ENCODE measurements at regions not wholly inside any gene's neighbourhood (a gene's known extent, or its start where the extent isn't known, plus 50 kb on each side); places are given as distances from the start of the nearest gene placed in this dataset.
"Not testable (repeated sequence)": the region's sequence is repeated elsewhere in the genome, so short reads cannot be mapped to it uniquely, and the experiment has no call there.

- TF ChIP-seq CREB5 (CRISPR knock-in tag; IDR thresholded peaks at IDR 0.05; ENCODE audit: low read depth) = no peak
- TF ChIP-seq RARB (CRISPR knock-in tag; IDR thresholded peaks at IDR 0.05) = no peak
- TF ChIP-seq BACH2 (CRISPR knock-in tag; IDR thresholded peaks at IDR 0.05; ENCODE audit: borderline replicate concordance) = no peak
- no peak for TF ChIP-seq OSR1 (CRISPR knock-in tag; IDR thresholded peaks at IDR 0.05)
- TF ChIP-seq POU6F1 (CRISPR knock-in tag; IDR thresholded peaks at IDR 0.05; ENCODE audit: borderline replicate concordance, low read depth) = no peak
- TF ChIP-seq ARNTL (CRISPR knock-in tag; IDR thresholded peaks at IDR 0.05; ENCODE audit: borderline replicate concordance, low read depth) = no peak
- no peak for TF ChIP-seq ZNF8 (CRISPR knock-in tag; IDR thresholded peaks at IDR 0.05)
- no peak for TF ChIP-seq PATZ1 (CRISPR knock-in tag; IDR thresholded peaks at IDR 0.05; ENCODE audit: borderline replicate concordance)
- TF ChIP-seq CSDC2 (CRISPR knock-in tag; IDR thresholded peaks at IDR 0.05) = no peak
- no peak for ATAC-seq
Observed at GRCh38 chr7:93717217-93717900, 142.8 kb upstream of the CALCR start.

GRCh38 chr7:93715234-93715633, 140.7 kb upstream of the CALCR start:
- TF ChIP-seq TCF4 (CRISPR knock-in tag; IDR thresholded peaks at IDR 0.05; ENCODE audit: borderline replicate concordance) (no peak), ZNF8 (CRISPR knock-in tag; IDR thresholded peaks at IDR 0.05) (no peak), CSRNP3 (CRISPR knock-in tag; IDR thresholded peaks at IDR 0.05) (no peak), ESRRG (CRISPR knock-in tag; IDR thresholded peaks at IDR 0.05) (no peak), PATZ1 (CRISPR knock-in tag; IDR thresholded peaks at IDR 0.05; ENCODE audit: borderline replicate concordance) (no peak), SNAI2 (CRISPR knock-in tag; IDR thresholded peaks at IDR 0.05) (no peak), PPARA (CRISPR knock-in tag; IDR thresholded peaks at IDR 0.05; ENCODE audit: borderline replicate concordance) (no peak), CREB5 (CRISPR knock-in tag; IDR thresholded peaks at IDR 0.05; ENCODE audit: low read depth) (no peak), RARB (CRISPR knock-in tag; IDR thresholded peaks at IDR 0.05) (no peak), CSDC2 (CRISPR knock-in tag; IDR thresholded peaks at IDR 0.05) (no peak), ZNF70 (CRISPR knock-in tag; IDR thresholded peaks at IDR 0.05) (no peak), TOX (CRISPR knock-in tag; IDR thresholded peaks at IDR 0.05; ENCODE audit: borderline replicate concordance) (no peak), ZC3H10 (CRISPR knock-in tag; IDR thresholded peaks at IDR 0.05) (no peak)
- peak; percentile 91 for ATAC-seq

- no peak for ATAC-seq
- TF ChIP-seq ZC3H10 (CRISPR knock-in tag; IDR thresholded peaks at IDR 0.05) (no peak), PATZ1 (CRISPR knock-in tag; IDR thresholded peaks at IDR 0.05; ENCODE audit: borderline replicate concordance) (no peak), ESRRG (CRISPR knock-in tag; IDR thresholded peaks at IDR 0.05) (no peak), ZNF70 (CRISPR knock-in tag; IDR thresholded peaks at IDR 0.05) (no peak), RARB (CRISPR knock-in tag; IDR thresholded peaks at IDR 0.05) (no peak), ZNF8 (CRISPR knock-in tag; IDR thresholded peaks at IDR 0.05) (no peak), OSR1 (CRISPR knock-in tag; IDR thresholded peaks at IDR 0.05) (no peak), GLIS3 (CRISPR knock-in tag; IDR thresholded peaks at IDR 0.05) (no peak), CSDC2 (CRISPR knock-in tag; IDR thresholded peaks at IDR 0.05) (no peak)
Observed at GRCh38 chr7:93711926-93712325, 137.4 kb upstream of the CALCR start.

- not testable (repeated sequence) for ATAC-seq
Observed at GRCh38 chr7:93708255-93708654, 133.7 kb upstream of the CALCR start.

Data from SK-N-SH treated with all-trans-retinoic acid at 6 μM for 48 hours (cell line).